GM13977 (cell line): ENCODE measurements at regions not wholly inside any gene's neighbourhood (a gene's known extent, or its start where the extent isn't known, plus 50 kb on each side); places are given as distances from the start of the nearest gene placed in this dataset.

ENCODE experiments used
- DNase-seq: peaks from one replicate; pipeline ENCODE4 v3.0.0; 2012; ENCODE audit warnings: low spot score
- CTCF ChIP-seq: IDR thresholded peaks from 2 replicates; pipeline ENCODE4 v1.5.1; 2012; ENCODE audit warnings: mild to moderate bottlenecking, control low read depth; ENCODE audit not compliant: insufficient read depth; ENCODE audit errors: extremely low read depth, missing control alignments
- in situ Hi-C: fragments of 300-500 bp; cut with MboI; formaldehyde crosslinking; loops from one replicate; pipeline ENCODE4 v1.12.0; 2022; ENCODE audit warnings: low sequenced_read_pairs, low pct_unique_long_range_greater_than_20kb, mixed read lengths, inconsistent platforms; ENCODE audit not compliant: unreplicated experiment

GRCh38 chr4:178333355-178333754 is 891.1 kb upstream of the AGA start:
- in situ Hi-C loops: no loop called here
- no peak for TF ChIP-seq CTCF
- no peak for DNase-seq

DNA sequence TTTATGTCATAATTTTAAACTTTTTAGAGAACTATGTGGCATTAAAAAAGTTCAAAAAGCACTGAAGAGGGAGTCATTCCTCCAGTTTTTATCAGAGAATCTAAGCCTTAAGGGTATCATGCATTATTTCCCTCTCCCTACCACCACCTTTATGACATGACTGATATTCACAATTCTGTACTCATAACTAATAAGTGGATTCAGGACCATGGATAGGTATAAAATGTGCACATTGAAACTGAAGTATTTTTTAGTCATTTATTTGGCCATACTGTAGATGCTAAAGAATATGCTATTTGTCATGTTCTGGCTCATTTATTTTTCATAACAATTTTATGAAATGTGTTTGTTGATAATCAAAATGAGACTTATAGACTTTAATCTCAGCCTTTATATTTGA is 897.5 kb upstream of the AGA start:
- TF ChIP-seq CTCF: no peak
- no peak for DNase-seq
- in situ Hi-C loops: no loop called here

DNA sequence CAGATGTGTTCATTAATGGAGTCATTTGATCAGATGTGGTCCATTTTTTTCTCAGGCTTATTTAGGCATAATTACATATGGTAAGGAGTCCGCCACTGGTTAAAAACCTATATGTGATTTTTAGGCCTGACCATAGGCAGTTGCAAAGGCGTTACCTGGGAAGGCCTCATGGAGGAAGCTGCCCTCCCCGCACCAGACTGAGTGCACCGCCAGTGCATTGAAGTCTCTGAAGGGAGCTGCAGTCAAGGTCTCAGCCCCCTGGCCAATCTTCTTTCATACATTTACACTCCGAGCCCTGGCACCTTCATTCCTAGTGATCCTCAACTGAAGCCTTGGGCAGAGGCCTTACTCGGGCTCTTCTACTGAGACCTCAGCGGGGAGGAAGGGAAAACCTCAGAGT is 898.2 kb upstream of the AGA start:
- no peak for DNase-seq
- in situ Hi-C loops: no loop called here
- no peak for TF ChIP-seq CTCF

GRCh38 chr4:178344096-178344495 is 901.9 kb upstream of the AGA start:
- TF ChIP-seq CTCF: no peak
- no peak for DNase-seq
- in situ Hi-C loops: no loop called here

DNA sequence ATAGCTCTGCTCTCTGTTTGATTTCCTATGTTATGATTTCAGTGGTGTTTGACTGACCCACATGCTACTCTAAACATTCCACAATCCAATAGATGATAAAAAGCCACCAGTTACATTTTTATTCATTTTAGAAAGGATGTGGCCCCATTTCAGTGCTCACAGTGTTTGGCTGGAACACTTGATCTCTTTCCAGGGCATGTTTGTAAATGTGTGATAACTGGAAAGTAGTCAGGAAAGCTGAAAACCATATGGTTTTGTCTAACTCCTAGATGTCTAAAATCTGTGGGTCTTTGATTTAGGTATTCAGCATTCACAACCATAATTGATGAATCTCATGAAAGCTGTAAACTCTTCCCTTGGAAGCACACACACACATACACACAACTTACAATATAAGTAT is 904.9 kb upstream of the AGA start:
- no peak for TF ChIP-seq CTCF
- in situ Hi-C loops: no loop called here
- no peak for DNase-seq

- no peak for DNase-seq
- in situ Hi-C loops: no loop called here
- no peak for TF ChIP-seq CTCF
These were observed 907.4 kb upstream of the AGA start for GRCh38 chr4:178349601-178350000.

- TF ChIP-seq CTCF: no peak
- DNase-seq: no peak
- in situ Hi-C loops: no loop called here
These were observed 908.9 kb upstream of the AGA start for GRCh38 chr4:178351185-178351584.
